Nephron (organoid): ENCODE measurements at regions not wholly inside any gene's neighbourhood (a gene's known extent, or its start where the extent isn't known, plus 50 kb on each side); places are given as distances from the start of the nearest gene placed in this dataset.
A peak's percentile ranks its signal among the peaks of the same experiment; 100 is the strongest.

ENCODE experiments used
- H3K27ac Mint-ChIP-seq, 3 experiments: 2 replicates each; pipeline ENCODE4 v1.8.0; 2020; ENCODE audit warnings: mixed read lengths in 3 of 3, mild to moderate bottlenecking in 2 of 3, moderate library complexity in 1 of 3
- H3K27me3 Mint-ChIP-seq: 2 replicates; pipeline ENCODE4 v1.8.0; 2021; ENCODE audit warnings: low read depth, mild to moderate bottlenecking, moderate library complexity, mixed read lengths
- H3K36me3 Mint-ChIP-seq: 2 replicates; pipeline ENCODE4 v1.8.0; 2020; ENCODE audit warnings: low read depth, mixed read lengths
- H3K4me1 Mint-ChIP-seq: 2 replicates; pipeline ENCODE4 v1.8.0; 2020; ENCODE audit warnings: mixed read lengths
- H3K4me3 Mint-ChIP-seq, 3 experiments: 2 replicates each; pipeline ENCODE4 v1.8.0; 2020; ENCODE audit warnings: mild to moderate bottlenecking in 3 of 3, mixed read lengths in 3 of 3, moderate library complexity in 2 of 3
- H3K9me3 Mint-ChIP-seq: 2 replicates; pipeline ENCODE4 v1.8.0; 2020; ENCODE audit warnings: mixed read lengths
- CTCF ChIP-seq, 3 experiments: fragments of 200-600 bp; sonication (generic); IDR thresholded peaks; one replicate each; pipeline ENCODE4 v1.5.0; 2021; ENCODE audit warnings: antibody characterized with exemption in 3 of 3; ENCODE audit not compliant: unreplicated experiment in 3 of 3

- Mint-ChIP-seq H3K36me3 (no peaks in the 10 kb centered on the region), H3K27ac (peak overlapping the region in 1 of 3 experiments; percentile 43)
Measured at GRCh38 chr2:150705357-150705756, 217.9 kb upstream of the RND3 start.

GRCh38 chr2:150702791-150703190 is 215.3 kb upstream of the RND3 start:
- H3K27me3 Mint-ChIP-seq, result no peaks in the 10 kb centered on the region
- H3K4me3 Mint-ChIP-seq, result no peak overlapping the region
- no peaks in the 10 kb centered on the region for H3K9me3 Mint-ChIP-seq
- no peaks in the 10 kb centered on the region for H3K36me3 Mint-ChIP-seq
- TF ChIP-seq CTCF (IDR thresholded peaks at IDR 0.05; ENCODE audit: unreplicated experiment in 3 of 3), result no peak
- H3K27ac Mint-ChIP-seq, result no peak overlapping the region
- peaks cover 20% of the 10 kb centered on the region for H3K4me1 Mint-ChIP-seq

More at GRCh38 chr2:150705357-150705756, 217.9 kb upstream of the RND3 start:
- Mint-ChIP-seq H3K4me3 (no peak overlapping the region), H3K9me3 (no peaks in the 10 kb centered on the region), H3K4me1 (peaks cover 20% of the 10 kb centered on the region), H3K27me3 (no peaks in the 10 kb centered on the region)
- no peak for TF ChIP-seq CTCF (IDR thresholded peaks at IDR 0.05; ENCODE audit: unreplicated experiment in 3 of 3)

GRCh38 chr2:150700666-150701580 is 213.5 kb upstream of the RND3 start:
- Mint-ChIP-seq H3K36me3 (no peaks in the 10 kb centered on the region), H3K9me3 (peaks cover 3% of the 10 kb centered on the region), H3K27ac (no peak overlapping the region), H3K27me3 (no peaks in the 10 kb centered on the region), H3K4me3 (no peak overlapping the region), H3K4me1 (peaks cover 12% of the 10 kb centered on the region)
- TF ChIP-seq CTCF (IDR thresholded peaks at IDR 0.05; ENCODE audit: unreplicated experiment in 3 of 3), result no peak

- Mint-ChIP-seq H3K4me3 (no peak overlapping the region), H3K27me3 (no peaks in the 10 kb centered on the region), H3K4me1 (peaks cover 5% of the 10 kb centered on the region), H3K27ac (no peak overlapping the region), H3K36me3 (no peaks in the 10 kb centered on the region), H3K9me3 (peaks cover 3% of the 10 kb centered on the region)
- TF ChIP-seq CTCF (IDR thresholded peaks at IDR 0.05; ENCODE audit: unreplicated experiment in 3 of 3), result no peak
Measured at GRCh38 chr2:150699218-150699617, 211.8 kb upstream of the RND3 start.

- Mint-ChIP-seq H3K4me1 (no peaks in the 10 kb centered on the region), H3K9me3 (peaks cover 3% of the 10 kb centered on the region), H3K27ac (peak overlapping the region in 1 of 3 experiments; percentile 37), H3K36me3 (no peaks in the 10 kb centered on the region), H3K27me3 (no peaks in the 10 kb centered on the region), H3K4me3 (no peak overlapping the region)
- no peak for TF ChIP-seq CTCF (IDR thresholded peaks at IDR 0.05; ENCODE audit: unreplicated experiment in 3 of 3)
Measured at GRCh38 chr2:150698016-150698661, 210.7 kb upstream of the RND3 start.
